Heart left ventricle (tissue), 16 donors: ENCODE measurements at regions not wholly inside any gene's neighbourhood (a gene's known extent, or its start where the extent isn't known, plus 50 kb on each side); places are given as distances from the start of the nearest gene placed in this dataset.

ENCODE experiments used
- ATAC-seq, 4 donors: fragments of 200-7000 bp; cut with Tn5 transposase; one replicate each; pipeline ENCODE4 v1.9.1; 2020 to 2022; ENCODE audit warnings: moderate library complexity in 4 of 4, mild to moderate bottlenecking in 3 of 4, moderate number of reproducible peaks in 1 of 4
- DNase-seq, 5 donors: peaks; one replicate each; pipeline ENCODE4 v3.0.0-alpha.2; 2020
- H3K27ac ChIP-seq, 12 donors: fragments of 200-600 bp; sonication (generic) in 4 of 12; one replicate each; pipeline versions ENCODE4 v1.5.0 to v1.8.0; 2016 to 2022; ENCODE audit warnings: mild to moderate bottlenecking in 2 of 12
- H3K27me3 ChIP-seq, 9 donors: fragments of 200-600 bp; sonication (generic) in 2 of 9; one replicate each; pipeline versions ENCODE4 v1.5.1 to v1.8.0; 2016 to 2022; ENCODE audit warnings: mild to moderate bottlenecking in 3 of 9
- H3K36me3 ChIP-seq, 9 donors: fragments of 200-600 bp; sonication (generic) in 2 of 9; one replicate each; pipeline versions ENCODE4 v1.5.0 to v1.8.0; 2018 to 2022; ENCODE audit warnings: mild to moderate bottlenecking in 2 of 9
- H3K4me1 ChIP-seq, 12 donors: fragments of 200-600 bp; sonication (generic) in 4 of 12; one replicate each; pipeline versions ENCODE4 v1.5.0 to v1.8.0; 2016 to 2022; ENCODE audit warnings: mild to moderate bottlenecking in 3 of 12
- H3K4me3 ChIP-seq, 12 donors: fragments of 200-600 bp; sonication (generic) in 4 of 12; one replicate each; pipeline versions ENCODE4 v1.5.0 to v1.8.0; 2017 to 2022; ENCODE audit warnings: mild to moderate bottlenecking in 9 of 12, moderate library complexity in 4 of 12
- H3K9me3 ChIP-seq, 12 donors: fragments of 200-600 bp; sonication (generic) in 4 of 12; one replicate each; pipeline versions ENCODE4 v1.5.0 to v1.8.0; 2016 to 2022; ENCODE audit warnings: mild to moderate bottlenecking in 1 of 12
- POLR2A ChIP-seq, 2 donors: fragments of 450-650 bp; IDR thresholded peaks; one replicate each; pipeline ENCODE4 v1.6.1; 2017; ENCODE audit warnings: antibody characterized with exemption in 2 of 2, mild to moderate bottlenecking in 2 of 2, moderate library complexity in 2 of 2
- WGBS, 4 donors: extraction: QIAGEN DNeasy Blood & Tissue Kit in 2 of 4; methylation state at CpG; one replicate each; pipeline versions ENCODE4 v1.1.5 to v1.1.7; 2013 to 2018; 5-methylcytosine and 5-hydroxymethylcytosine counted together
- intact Hi-C, 10 donors: fragments of 100-400 bp; cut with DNase I; formaldehyde crosslinking; loops; one replicate each; pipeline versions ENCODE4 v1.11.1 to v1.14.2; 2022
- TF ChIP-seq, protein P1 (sequence below), 12 donors: fragments of 200-600 bp; sonication (generic) in 4 of 12; IDR thresholded peaks; one replicate each; pipeline versions ENCODE4 v1.5.0 to v1.8.0; 2018 to 2022; ENCODE audit warnings: antibody characterized with exemption in 12 of 12, mild to moderate bottlenecking in 5 of 12
- donor health status: ischemic (EF 13 %, LVEDD 7.1; RV severe dilation, severe dysfunction).
- donor health status: healthy with polysubstance abuse.
- donor health status: DM: no; HTN: yes; CAD: no.
- donor health status: DM: no; HTN: no; CAD: no.
- donor health status: ischemic (EF 25% LVEDD 6.9; RV normal size, moderate dysfunction).
- donor health status: ischemic (EF 25% LVEDD 5.7; RV mildly dilated, moderate dysfunction).
- donor health status: healthy.
- donor health status: DM: yes; HTN: yes; CAD: no.
- donor health status: ischemic (EF 35%, LVEDD 5.7; RV mildly dilated, moderate dysfunction).
- donor health status: nonischemic (EF 11% LVEDD 7.7; RV severe dilation, severe dysfunction).
- donor health status: DM: yes; HTN: yes; CAD: no.
- donor health status: PGD.
- donor health status: ischemic (EF 29% LVEDD 5.4; RV normal size, mild dysfunction).
- donor health status: nonischemic (EF 23%, LVEDD 6.1; RV moderate dilation, normal function).

DNA sequence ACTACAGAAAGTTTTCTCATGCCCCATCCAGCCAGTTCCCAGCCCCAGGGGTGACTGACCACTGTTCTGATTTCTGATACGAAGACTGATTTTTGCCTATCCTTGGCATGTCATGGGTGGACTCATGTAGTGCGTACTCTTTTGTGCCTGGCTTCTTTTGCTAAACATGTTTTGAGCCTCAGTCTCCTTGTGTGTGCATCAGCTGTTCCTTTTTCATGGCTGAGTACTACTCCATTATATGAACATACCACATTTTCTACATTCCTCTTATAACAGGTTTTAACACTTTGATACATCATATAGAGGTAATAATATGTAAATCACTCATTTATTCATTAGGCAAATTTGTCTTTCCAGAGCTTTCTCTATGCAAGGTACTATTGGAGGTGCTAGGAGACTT is 126.7 kb downstream of the ANAPC4 start:
- H3K4me1 ChIP-seq, result no peaks in the 10 kb centered on the region
- no peak for ATAC-seq
- peaks cover 0 to 4% (median 0%) of the 10 kb centered on the region in 12 donors for H3K9me3 ChIP-seq
- peaks cover 0 to 8% (median 0%) of the 10 kb centered on the region in 9 donors for H3K27me3 ChIP-seq
- no peak for DNase-seq
- WGBS, 4 donors, result 91 to 96% (median 93%) methylated on average over 2 of the region's 2 CpGs
- no peak overlapping the region for H3K4me3 ChIP-seq
- intact Hi-C loops, result no loop called here
- no peak overlapping the region for H3K27ac ChIP-seq
- TF ChIP-seq POLR2A (IDR thresholded peaks at IDR 0.05), result no peak
- TF ChIP-seq, protein P1, sequence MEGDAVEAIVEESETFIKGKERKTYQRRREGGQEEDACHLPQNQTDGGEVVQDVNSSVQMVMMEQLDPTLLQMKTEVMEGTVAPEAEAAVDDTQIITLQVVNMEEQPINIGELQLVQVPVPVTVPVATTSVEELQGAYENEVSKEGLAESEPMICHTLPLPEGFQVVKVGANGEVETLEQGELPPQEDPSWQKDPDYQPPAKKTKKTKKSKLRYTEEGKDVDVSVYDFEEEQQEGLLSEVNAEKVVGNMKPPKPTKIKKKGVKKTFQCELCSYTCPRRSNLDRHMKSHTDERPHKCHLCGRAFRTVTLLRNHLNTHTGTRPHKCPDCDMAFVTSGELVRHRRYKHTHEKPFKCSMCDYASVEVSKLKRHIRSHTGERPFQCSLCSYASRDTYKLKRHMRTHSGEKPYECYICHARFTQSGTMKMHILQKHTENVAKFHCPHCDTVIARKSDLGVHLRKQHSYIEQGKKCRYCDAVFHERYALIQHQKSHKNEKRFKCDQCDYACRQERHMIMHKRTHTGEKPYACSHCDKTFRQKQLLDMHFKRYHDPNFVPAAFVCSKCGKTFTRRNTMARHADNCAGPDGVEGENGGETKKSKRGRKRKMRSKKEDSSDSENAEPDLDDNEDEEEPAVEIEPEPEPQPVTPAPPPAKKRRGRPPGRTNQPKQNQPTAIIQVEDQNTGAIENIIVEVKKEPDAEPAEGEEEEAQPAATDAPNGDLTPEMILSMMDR (IDR thresholded peaks at IDR 0.05), result no peak
- H3K36me3 ChIP-seq, result no peaks in the 10 kb centered on the region

DNA sequence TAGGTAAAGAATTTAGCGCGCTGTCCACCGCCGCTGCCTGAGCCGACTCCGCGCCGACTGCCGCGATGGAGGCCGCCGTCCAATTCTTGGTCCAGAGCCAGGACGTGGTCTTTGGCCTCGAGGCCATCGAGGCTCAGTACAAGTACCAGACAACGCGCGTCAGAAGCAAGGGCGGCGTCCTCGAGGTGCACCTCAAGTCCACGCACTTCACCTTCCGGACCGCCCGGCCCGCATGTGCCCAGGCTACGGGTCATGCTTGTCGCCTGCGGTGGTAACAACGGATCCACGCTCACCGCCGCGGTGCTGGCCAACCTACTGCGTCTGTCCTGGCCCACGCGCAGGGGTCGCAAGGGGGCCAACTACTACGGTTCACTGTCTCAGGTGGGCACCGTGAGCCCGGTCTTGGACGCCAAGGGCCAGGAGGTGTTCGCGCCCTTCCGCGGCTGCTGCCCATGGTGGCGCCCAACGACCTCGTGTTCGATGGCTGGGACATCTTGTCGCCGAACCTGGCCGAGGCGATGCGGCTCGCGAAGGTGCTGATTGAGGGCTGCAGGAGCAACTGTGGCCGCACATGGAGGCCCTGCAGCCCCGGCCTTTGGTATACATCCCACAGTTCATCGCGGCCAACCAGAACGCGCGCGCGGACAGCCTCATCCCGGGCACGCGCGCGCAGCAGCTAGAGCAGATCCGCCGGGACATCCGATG is 128.0 kb downstream of the ANAPC4 start:
- intact Hi-C loops, result no loop called here
- 95 to 97% (median 97%) methylated on average over 51 to 74 of the region's 74 CpGs for WGBS, 4 donors
- peaks cover 0 to 4% (median 0%) of the 10 kb centered on the region in 12 donors for H3K9me3 ChIP-seq
- peak in 1 of 5 donors; percentile 62 for DNase-seq
- no peaks in the 10 kb centered on the region for H3K4me1 ChIP-seq
- H3K27ac ChIP-seq, result no peak overlapping the region
- TF ChIP-seq POLR2A (IDR thresholded peaks at IDR 0.05), result no peak
- TF ChIP-seq, protein P1 (IDR thresholded peaks at IDR 0.05), result no peak
- no peak overlapping the region for H3K4me3 ChIP-seq
- peaks cover 0 to 8% (median 0%) of the 10 kb centered on the region in 9 donors for H3K27me3 ChIP-seq
- H3K36me3 ChIP-seq, result no peaks in the 10 kb centered on the region
- ATAC-seq, result peak in 1 of 4 donors; percentile 13

DNA sequence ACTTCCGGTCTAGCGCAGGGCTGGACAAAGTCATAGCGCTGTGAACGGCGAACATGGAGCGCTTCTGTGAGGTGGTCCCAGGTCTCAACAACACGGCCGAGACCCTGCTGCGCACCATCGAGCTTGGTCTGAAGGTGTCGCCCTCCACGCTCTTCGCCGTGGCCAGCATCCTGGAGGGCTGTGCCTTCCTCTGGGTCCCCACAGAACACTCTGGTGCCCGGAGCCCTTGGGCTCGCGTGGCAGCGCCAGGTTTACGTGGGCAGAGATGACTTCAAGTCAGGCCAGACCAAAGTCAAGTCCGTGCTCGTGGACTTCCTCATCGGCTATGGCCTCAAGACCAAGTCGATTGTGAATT is 128.6 kb downstream of the ANAPC4 start:
- ATAC-seq, result peak in 1 of 4 donors; percentile 18
- H3K36me3 ChIP-seq, result no peaks in the 10 kb centered on the region
- TF ChIP-seq POLR2A (IDR thresholded peaks at IDR 0.05), result no peak
- TF ChIP-seq, protein P1 (IDR thresholded peaks at IDR 0.05), result no peak

DNA sequence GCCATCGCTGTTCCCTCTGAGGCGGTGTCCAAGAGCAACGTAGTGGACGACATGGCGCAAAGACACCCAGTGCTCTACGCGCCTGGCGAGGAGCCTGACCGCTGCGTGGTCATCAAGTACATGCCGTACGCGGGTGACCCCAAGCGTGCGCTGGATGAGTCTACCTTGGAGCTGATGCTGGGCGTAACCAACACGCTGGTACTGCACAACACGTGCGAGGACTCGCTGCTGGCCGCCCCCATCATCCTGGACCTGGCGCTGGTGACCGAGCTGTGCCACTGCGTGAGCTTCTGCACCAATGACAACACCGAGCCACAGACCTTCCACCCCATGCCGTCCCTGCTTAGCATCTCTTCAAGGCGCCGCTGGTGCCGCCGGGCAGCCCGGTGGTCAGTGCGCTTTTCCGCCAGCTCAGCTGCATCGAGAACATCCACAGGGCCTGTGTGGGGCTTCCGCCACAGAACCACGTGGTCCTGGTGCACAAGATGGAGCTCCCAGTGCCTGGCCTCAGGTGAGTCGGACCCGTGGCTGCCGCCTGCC is 129.0 kb downstream of the ANAPC4 start:
- DNase-seq (peak in 1 of 5 donors; percentile 65), ATAC-seq (peak in 1 of 4 donors; percentile 15)

More for the DNA sequence above, 128.6 kb downstream of the ANAPC4 start:
- no peak for DNase-seq
- Histone ChIP-seq H3K4me3 (no peak overlapping the region), H3K4me1 (no peaks in the 10 kb centered on the region), H3K9me3 (peaks cover 0 to 4% (median 0%) of the 10 kb centered on the region in 12 donors), H3K27ac (no peak overlapping the region), H3K27me3 (peaks cover 0 to 8% (median 0%) of the 10 kb centered on the region in 9 donors)
- intact Hi-C loops, result no loop called here
- 95 to 98% (median 95%) methylated on average over 20 to 23 of the region's 23 CpGs for WGBS, 4 donors

More for the DNA sequence above, 129.0 kb downstream of the ANAPC4 start:
- TF ChIP-seq, protein P1 (IDR thresholded peaks at IDR 0.05), result no peak
- no peak for TF ChIP-seq POLR2A (IDR thresholded peaks at IDR 0.05)
- no peak overlapping the region for H3K27ac ChIP-seq
- 97 to 98% (median 97%) methylated on average over 33 to 39 of the region's 39 CpGs for WGBS, 4 donors
- no peak overlapping the region for H3K4me3 ChIP-seq
- H3K9me3 ChIP-seq, result peaks cover 0 to 4% (median 0%) of the 10 kb centered on the region in 12 donors
- H3K27me3 ChIP-seq, result peaks cover 0 to 8% (median 0%) of the 10 kb centered on the region in 9 donors
- intact Hi-C loops, result no loop called here
- no peaks in the 10 kb centered on the region for H3K36me3 ChIP-seq
- H3K4me1 ChIP-seq, result no peaks in the 10 kb centered on the region
